ENCODE measurements at regions not wholly inside any gene's neighbourhood (a gene's known extent, or its start where the extent isn't known, plus 50 kb on each side); places are given as distances from the start of the nearest gene placed in this dataset.

GRCh38 chr3:72299823-72300222 lies 514.9 kb upstream of the PROK2 start:
- TF ChIP-seq CTCF (conservative IDR thresholded peaks at IDR 0.05; ENCODE audit: low read depth, low read length) (no peak), EZH2 (IDR thresholded peaks at IDR 0.05; ENCODE audit: borderline replicate concordance, low read depth, low read length, poor library complexity, severe bottlenecking) (no peak)
